ENCODE measurements at regions not wholly inside any gene's neighbourhood (a gene's known extent, or its start where the extent isn't known, plus 50 kb on each side); places are given as distances from the start of the nearest gene placed in this dataset.

DNA sequence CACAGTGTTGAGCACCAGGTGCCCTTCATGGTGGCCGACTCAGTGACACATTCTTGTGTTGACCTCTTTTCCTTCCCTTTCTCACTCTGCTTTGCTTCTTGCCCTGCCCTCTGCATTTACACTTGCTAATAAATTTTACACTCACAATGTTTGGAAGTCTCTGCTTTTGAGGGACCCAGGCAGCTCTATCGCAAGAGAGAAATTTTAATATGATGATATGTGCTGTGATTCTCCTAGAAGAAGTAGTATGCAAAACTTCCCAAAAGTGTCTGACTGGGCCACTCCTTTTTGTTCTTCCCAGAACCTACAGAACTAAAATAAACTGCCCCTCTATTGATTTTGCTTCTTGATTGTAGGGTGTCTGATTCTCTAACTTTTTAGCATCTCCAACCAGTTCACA, 135.0 kb downstream of the IRS1 start:
- Mint-ChIP-seq H3K27me3 (ENCODE audit: low read depth) (no peaks in the 10 kb centered on the region), H3K36me3 (ENCODE audit: low read depth) (no peaks in the 10 kb centered on the region), H3K9me3 (no peaks in the 10 kb centered on the region), H3K27ac (no peak overlapping the region), H3K4me1 (peaks cover 26% of the 10 kb centered on the region), H3K4me3 (no peak overlapping the region)
- TF ChIP-seq, protein P1, sequence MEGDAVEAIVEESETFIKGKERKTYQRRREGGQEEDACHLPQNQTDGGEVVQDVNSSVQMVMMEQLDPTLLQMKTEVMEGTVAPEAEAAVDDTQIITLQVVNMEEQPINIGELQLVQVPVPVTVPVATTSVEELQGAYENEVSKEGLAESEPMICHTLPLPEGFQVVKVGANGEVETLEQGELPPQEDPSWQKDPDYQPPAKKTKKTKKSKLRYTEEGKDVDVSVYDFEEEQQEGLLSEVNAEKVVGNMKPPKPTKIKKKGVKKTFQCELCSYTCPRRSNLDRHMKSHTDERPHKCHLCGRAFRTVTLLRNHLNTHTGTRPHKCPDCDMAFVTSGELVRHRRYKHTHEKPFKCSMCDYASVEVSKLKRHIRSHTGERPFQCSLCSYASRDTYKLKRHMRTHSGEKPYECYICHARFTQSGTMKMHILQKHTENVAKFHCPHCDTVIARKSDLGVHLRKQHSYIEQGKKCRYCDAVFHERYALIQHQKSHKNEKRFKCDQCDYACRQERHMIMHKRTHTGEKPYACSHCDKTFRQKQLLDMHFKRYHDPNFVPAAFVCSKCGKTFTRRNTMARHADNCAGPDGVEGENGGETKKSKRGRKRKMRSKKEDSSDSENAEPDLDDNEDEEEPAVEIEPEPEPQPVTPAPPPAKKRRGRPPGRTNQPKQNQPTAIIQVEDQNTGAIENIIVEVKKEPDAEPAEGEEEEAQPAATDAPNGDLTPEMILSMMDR (IDR thresholded peaks at IDR 0.05; ENCODE audit: unreplicated experiment in 3 of 3): no peak

DNA sequence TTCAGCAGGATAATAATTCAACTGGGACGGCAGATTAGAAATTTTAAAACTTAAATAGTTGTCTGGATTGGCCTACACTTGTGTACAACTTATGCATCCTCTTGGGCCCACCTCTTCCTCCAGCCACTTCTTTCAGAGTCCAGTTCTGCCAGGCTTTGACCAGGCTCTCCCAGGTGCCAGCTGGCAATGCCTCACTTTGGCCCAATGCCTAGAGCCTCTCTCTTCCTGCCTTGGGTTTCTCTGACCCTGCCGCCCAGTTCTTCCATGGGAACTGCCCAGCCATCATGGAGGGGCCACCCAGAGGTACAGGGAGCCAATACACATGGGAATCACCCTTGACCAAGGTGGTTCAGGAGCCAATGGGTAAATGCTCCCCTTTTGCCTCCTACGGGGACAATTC, 135.5 kb downstream of the IRS1 start:
- no peaks in the 10 kb centered on the region for H3K27me3 Mint-ChIP-seq (ENCODE audit: low read depth)
- TF ChIP-seq, protein P1 (IDR thresholded peaks at IDR 0.05; ENCODE audit: unreplicated experiment in 3 of 3): no peak
- no peaks in the 10 kb centered on the region for H3K36me3 Mint-ChIP-seq (ENCODE audit: low read depth)
- peaks cover 31% of the 10 kb centered on the region for H3K4me1 Mint-ChIP-seq
- no peak overlapping the region for H3K4me3 Mint-ChIP-seq
- no peaks in the 10 kb centered on the region for H3K9me3 Mint-ChIP-seq
- H3K27ac Mint-ChIP-seq: no peak overlapping the region

DNA sequence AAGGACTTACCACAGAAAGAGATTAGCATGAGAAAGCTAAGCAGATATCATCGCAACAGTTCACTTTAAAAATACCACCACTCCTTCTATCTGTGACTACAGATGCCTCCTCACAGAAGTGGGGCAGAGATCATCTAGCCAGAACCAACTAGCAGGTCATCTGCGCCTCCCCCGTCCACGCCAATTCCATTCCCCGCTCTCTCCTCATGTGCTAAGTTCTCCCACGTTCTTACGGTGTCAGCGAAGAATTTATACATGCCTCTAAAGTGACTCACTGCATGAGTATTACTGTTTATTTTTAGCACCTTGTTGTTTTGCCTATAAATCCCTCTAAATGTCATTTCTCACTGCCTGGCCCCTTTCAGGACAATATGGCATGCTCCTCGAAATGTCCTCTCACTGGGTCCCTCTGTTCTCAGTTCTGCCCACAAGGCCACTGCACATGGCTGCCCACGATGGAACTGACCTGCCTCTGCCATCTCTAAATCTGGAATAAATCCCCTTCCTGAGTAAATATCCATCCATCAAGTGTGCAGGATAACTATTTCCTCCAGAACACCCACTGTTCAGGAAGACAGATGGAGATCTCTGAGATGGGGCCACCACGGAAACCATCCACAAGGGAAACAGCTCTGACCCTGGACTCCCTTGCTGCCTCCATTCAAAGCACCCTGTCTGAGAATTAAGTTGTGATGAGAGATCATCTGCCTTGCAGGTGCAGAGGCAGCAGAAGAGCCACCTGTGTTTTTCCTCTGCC, 137.7 kb downstream of the IRS1 start:
- no peaks in the 10 kb centered on the region for H3K9me3 Mint-ChIP-seq
- H3K27ac Mint-ChIP-seq: peak overlapping the region; percentile 16 to 43 (median 40)
- H3K4me1 Mint-ChIP-seq: peaks cover 43% of the 10 kb centered on the region
- no peak overlapping the region for H3K4me3 Mint-ChIP-seq
- TF ChIP-seq, protein P1 (IDR thresholded peaks at IDR 0.05; ENCODE audit: unreplicated experiment in 3 of 3): no peak
- no peaks in the 10 kb centered on the region for H3K27me3 Mint-ChIP-seq (ENCODE audit: low read depth)
- no peaks in the 10 kb centered on the region for H3K36me3 Mint-ChIP-seq (ENCODE audit: low read depth)

DNA sequence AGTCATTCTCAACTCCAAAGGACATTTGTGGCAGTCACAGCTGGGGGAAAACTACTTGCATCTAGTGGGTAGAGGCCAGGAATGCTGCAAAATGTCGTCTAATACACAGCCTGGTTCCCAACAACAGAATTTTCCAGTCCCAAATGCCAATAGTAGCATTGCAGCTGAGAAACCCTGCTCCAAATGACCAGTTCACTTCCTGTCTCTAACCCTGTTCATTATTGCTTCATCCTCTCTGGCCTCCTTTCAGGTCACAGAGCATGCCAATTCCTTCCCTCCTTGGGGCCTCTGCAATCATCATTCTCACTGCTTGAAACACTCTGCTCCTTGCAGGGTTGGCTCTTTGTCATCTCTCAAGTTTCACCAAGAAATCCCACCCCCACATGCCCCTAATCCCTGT, 139.1 kb downstream of the IRS1 start:
- Mint-ChIP-seq H3K4me1 (peaks cover 49% of the 10 kb centered on the region), H3K27me3 (ENCODE audit: low read depth) (no peaks in the 10 kb centered on the region), H3K27ac (peak overlapping the region in 2 of 3 experiments; percentile 7 to 19), H3K9me3 (no peaks in the 10 kb centered on the region), H3K4me3 (no peak overlapping the region), H3K36me3 (ENCODE audit: low read depth) (no peaks in the 10 kb centered on the region)
- TF ChIP-seq, protein P1 (IDR thresholded peaks at IDR 0.05; ENCODE audit: unreplicated experiment in 3 of 3): no peak

DNA sequence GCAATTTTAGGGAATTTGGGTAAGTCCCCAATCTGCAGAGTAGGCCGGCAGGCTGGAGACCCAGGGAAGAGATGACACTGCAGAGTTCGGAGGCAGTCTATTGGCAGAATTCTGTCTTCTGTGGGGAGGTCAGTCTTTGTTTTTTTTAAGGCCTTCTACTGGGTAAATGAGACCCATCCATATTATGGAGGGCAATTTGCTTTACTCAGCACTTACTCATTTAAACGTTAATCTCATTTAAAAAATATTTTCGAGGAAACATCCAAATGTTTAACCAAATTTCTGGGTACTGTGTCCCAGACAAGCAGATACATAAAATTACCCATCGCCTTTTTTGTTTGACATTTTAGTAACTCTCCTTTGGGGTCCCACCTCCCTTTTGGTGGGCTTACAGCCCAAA, 139.5 kb downstream of the IRS1 start:
- H3K27ac Mint-ChIP-seq: peak overlapping the region in 2 of 3 experiments; percentile 7 to 19
- no peaks in the 10 kb centered on the region for H3K9me3 Mint-ChIP-seq
- H3K4me1 Mint-ChIP-seq: peaks cover 49% of the 10 kb centered on the region
- TF ChIP-seq, protein P1 (IDR thresholded peaks at IDR 0.05; ENCODE audit: unreplicated experiment in 3 of 3): no peak
- no peak overlapping the region for H3K4me3 Mint-ChIP-seq
- no peaks in the 10 kb centered on the region for H3K36me3 Mint-ChIP-seq (ENCODE audit: low read depth)
- H3K27me3 Mint-ChIP-seq (ENCODE audit: low read depth): no peaks in the 10 kb centered on the region

DNA sequence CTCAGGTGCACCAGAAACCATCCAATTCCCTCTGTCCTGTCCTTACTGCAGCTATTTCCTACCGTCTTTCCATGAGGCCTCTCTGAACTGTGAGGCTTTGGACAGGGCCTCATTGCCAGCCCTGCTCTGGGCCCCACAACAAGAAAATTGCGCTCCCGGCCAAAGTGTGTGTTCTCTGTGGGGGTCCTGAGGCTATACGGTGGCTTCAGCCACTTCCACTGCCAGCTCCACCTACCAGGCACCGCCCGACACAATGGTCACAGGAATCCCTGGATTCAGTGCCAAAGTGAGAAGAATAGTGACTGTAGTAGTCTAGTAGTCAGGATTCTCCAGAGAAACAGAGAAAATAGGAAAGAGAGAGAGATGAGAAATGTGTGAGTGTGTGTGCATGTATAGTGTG, 140.2 kb downstream of the IRS1 start:
- no peak overlapping the region for H3K4me3 Mint-ChIP-seq
- H3K4me1 Mint-ChIP-seq: peaks cover 49% of the 10 kb centered on the region
- peak overlapping the region in 2 of 3 experiments; percentile 19 to 52 for H3K27ac Mint-ChIP-seq
- H3K27me3 Mint-ChIP-seq (ENCODE audit: low read depth): no peaks in the 10 kb centered on the region
- TF ChIP-seq, protein P1 (IDR thresholded peaks at IDR 0.05; ENCODE audit: unreplicated experiment in 3 of 3): no peak
- no peaks in the 10 kb centered on the region for H3K9me3 Mint-ChIP-seq
- no peaks in the 10 kb centered on the region for H3K36me3 Mint-ChIP-seq (ENCODE audit: low read depth)

All from nephron (organoid).